ENCODE measurements at regions not wholly inside any gene's neighbourhood (a gene's known extent, or its start where the extent isn't known, plus 50 kb on each side); places are given as distances from the start of the nearest gene placed in this dataset.

DNA sequence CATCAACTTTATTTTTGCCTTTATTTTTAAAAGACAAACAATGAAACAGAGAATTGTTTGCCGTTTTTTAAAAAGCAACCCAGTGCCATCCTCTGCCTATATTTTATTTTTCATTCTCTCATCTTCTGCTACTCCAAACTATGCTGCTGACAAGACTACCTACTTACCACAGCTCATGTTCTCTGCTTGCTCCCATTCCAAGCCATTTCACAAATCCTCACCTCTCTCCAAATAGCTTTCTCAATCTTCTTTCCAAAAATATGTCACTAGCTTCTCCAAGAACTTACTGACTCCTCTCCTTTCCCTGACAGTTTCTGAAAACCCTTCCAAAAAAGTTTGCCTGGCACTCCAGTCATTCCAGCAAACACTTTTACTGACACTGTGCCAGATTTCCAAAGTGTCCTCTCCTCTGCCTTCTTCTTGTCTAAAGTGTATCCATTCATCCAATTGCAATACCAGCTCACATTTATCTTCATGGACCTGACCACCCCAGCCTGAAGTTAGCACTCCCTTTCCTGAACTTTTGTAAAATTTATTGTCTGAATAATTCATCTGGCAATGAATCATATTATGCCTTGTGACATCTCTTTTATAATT, 766.5 kb upstream of the B3GALT2 start:
- peaks cover 0 to 8% (median 0%) of the 10 kb centered on the region in 5 donors for H3K4me1 ChIP-seq (ENCODE audit: control insufficient read depth in 5 of 5, insufficient read depth in 5 of 5, low read length in 5 of 5)
- no peak overlapping the region for H3K4me3 ChIP-seq
- TF ChIP-seq CTCF (IDR thresholded peaks at IDR 0.05; ENCODE audit: control extremely low read depth, extremely low read depth) = no peak
- 67 to 82% methylated on average over 1 of the region's 1 CpG for WGBS, 2 donors
- H3K27ac ChIP-seq (ENCODE audit: low read depth in 1 of 2, low read length in 1 of 2) = peak overlapping the region in 1 of 2 donors; percentile 7
- ATAC-seq (ENCODE audit: insufficient read depth, low FRiP score) = peak; percentile 33
- H3K9me3 ChIP-seq (ENCODE audit: control insufficient read depth in 4 of 4, insufficient read depth in 3 of 4, low read length in 3 of 4) = no peaks in the 10 kb centered on the region
- DNase-seq = peak in 2 of 3 donors; percentile 8 to 15
- no peaks in the 10 kb centered on the region for H3K36me3 ChIP-seq (ENCODE audit: control insufficient read depth in 4 of 4, insufficient read depth in 4 of 4, low read length in 4 of 4)
- no peak overlapping the region for H3K9ac ChIP-seq (ENCODE audit: insufficient read depth in 1 of 2, low read length in 2 of 2)
- H3K27me3 ChIP-seq (ENCODE audit: control insufficient read depth in 3 of 3, insufficient read depth in 3 of 3, low read length in 2 of 3) = no peaks in the 10 kb centered on the region

DNA sequence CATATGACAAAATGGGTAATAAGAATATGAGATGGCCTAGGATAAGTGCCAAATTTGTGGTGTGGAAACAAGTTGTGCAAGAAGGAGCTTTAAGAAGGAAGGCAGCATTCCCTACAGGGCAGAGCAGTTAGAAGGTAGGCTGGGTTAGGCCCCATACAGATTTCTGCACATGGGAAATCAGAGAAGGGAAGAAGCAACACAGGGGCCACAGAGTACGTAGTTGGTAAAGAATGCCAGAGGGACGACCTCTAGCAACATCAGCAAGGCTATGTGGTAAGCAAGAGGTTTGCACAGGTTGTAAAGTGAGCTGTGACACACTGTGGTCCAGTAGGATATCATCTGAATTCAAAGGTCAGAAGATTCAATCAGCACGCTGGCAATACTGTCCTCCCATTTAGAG, 765.6 kb upstream of the B3GALT2 start:
- Histone ChIP-seq H3K4me3 (no peak overlapping the region), H3K36me3 (ENCODE audit: control insufficient read depth in 4 of 4, insufficient read depth in 4 of 4, low read length in 4 of 4) (no peaks in the 10 kb centered on the region), H3K4me1 (ENCODE audit: control insufficient read depth in 5 of 5, insufficient read depth in 5 of 5, low read length in 5 of 5) (peaks cover 0 to 8% (median 0%) of the 10 kb centered on the region in 5 donors), H3K27ac (ENCODE audit: low read depth in 1 of 2, low read length in 1 of 2) (peak overlapping the region in 1 of 2 donors; percentile 71), H3K27me3 (ENCODE audit: control insufficient read depth in 3 of 3, insufficient read depth in 3 of 3, low read length in 2 of 3) (no peaks in the 10 kb centered on the region), H3K9ac (ENCODE audit: insufficient read depth in 1 of 2, low read length in 2 of 2) (no peak overlapping the region), H3K9me3 (ENCODE audit: control insufficient read depth in 4 of 4, insufficient read depth in 3 of 4, low read length in 3 of 4) (no peaks in the 10 kb centered on the region)
- no peak for ATAC-seq (ENCODE audit: insufficient read depth, low FRiP score)
- no peak for TF ChIP-seq CTCF (IDR thresholded peaks at IDR 0.05; ENCODE audit: control extremely low read depth, extremely low read depth)
- WGBS, 2 donors = 83 to 84% methylated on average over 3 of the region's 3 CpGs
- DNase-seq = peak in 2 of 3 donors; percentile 12 to 59

DNA sequence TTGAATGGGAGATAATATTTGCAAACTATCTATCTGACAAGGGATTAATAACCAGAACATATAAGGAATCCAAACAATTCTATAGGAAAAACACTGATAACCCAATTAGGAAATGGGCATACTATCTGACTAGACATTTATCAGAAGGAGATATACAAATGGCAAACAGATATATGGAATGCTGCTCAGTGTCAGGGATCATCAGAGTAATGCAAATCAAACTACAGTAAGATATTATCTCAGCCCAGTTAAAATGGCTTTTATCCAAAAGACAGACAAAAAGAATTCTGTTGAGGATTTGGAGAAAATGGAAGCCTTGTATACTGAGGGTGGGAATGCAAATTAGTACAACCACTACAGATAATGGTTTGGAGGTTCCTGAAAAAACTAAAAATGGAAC, 758.0 kb upstream of the B3GALT2 start:
- Histone ChIP-seq H3K4me3 (no peak overlapping the region), H3K27ac (ENCODE audit: low read depth in 1 of 2, low read length in 1 of 2) (no peak overlapping the region), H3K4me1 (ENCODE audit: control insufficient read depth in 5 of 5, insufficient read depth in 5 of 5, low read length in 5 of 5) (no peaks in the 10 kb centered on the region), H3K27me3 (ENCODE audit: control insufficient read depth in 3 of 3, insufficient read depth in 3 of 3, low read length in 2 of 3) (no peaks in the 10 kb centered on the region), H3K36me3 (ENCODE audit: control insufficient read depth in 4 of 4, insufficient read depth in 4 of 4, low read length in 4 of 4) (no peaks in the 10 kb centered on the region), H3K9me3 (ENCODE audit: control insufficient read depth in 4 of 4, insufficient read depth in 3 of 4, low read length in 3 of 4) (peaks cover 0 to 5% (median 0%) of the 10 kb centered on the region in 4 donors), H3K9ac (ENCODE audit: insufficient read depth in 1 of 2, low read length in 2 of 2) (no peak overlapping the region)
- TF ChIP-seq CTCF (IDR thresholded peaks at IDR 0.05; ENCODE audit: control extremely low read depth, extremely low read depth) = no peak
- ATAC-seq (ENCODE audit: insufficient read depth, low FRiP score) (no peak), DNase-seq (no peak)

- Histone ChIP-seq H3K4me1 (ENCODE audit: control insufficient read depth in 5 of 5, insufficient read depth in 5 of 5, low read length in 5 of 5) (no peaks in the 10 kb centered on the region), H3K36me3 (ENCODE audit: control insufficient read depth in 4 of 4, insufficient read depth in 4 of 4, low read length in 4 of 4) (no peaks in the 10 kb centered on the region), H3K9me3 (ENCODE audit: control insufficient read depth in 4 of 4, insufficient read depth in 3 of 4, low read length in 3 of 4) (peaks cover 0 to 5% (median 0%) of the 10 kb centered on the region in 4 donors), H3K9ac (ENCODE audit: insufficient read depth in 1 of 2, low read length in 2 of 2) (no peak overlapping the region), H3K27me3 (ENCODE audit: control insufficient read depth in 3 of 3, insufficient read depth in 3 of 3, low read length in 2 of 3) (no peaks in the 10 kb centered on the region), H3K27ac (ENCODE audit: low read depth in 1 of 2, low read length in 1 of 2) (no peak overlapping the region), H3K4me3 (no peak overlapping the region)
- TF ChIP-seq CTCF (IDR thresholded peaks at IDR 0.05; ENCODE audit: control extremely low read depth, extremely low read depth) = no peak
- ATAC-seq (ENCODE audit: insufficient read depth, low FRiP score) (no peak), DNase-seq (no peak)
- 89 to 93% methylated on average over 1 of the region's 1 CpG for WGBS, 2 donors
Observed at GRCh38 chr1:193940176-193940575, 753.8 kb upstream of the B3GALT2 start.

Measured in lung (tissue), 11 donors.